Stomach (tissue), 4 donors: ENCODE measurements at regions not wholly inside any gene's neighbourhood (a gene's known extent, or its start where the extent isn't known, plus 50 kb on each side); places are given as distances from the start of the nearest gene placed in this dataset.

Experiments used
- EP300 ChIP-seq: sonication (generic); formaldehyde crosslinking; IDR thresholded peaks from one replicate; pipeline ENCODE4 v1.6.1; 2017; ENCODE audit warnings: antibody characterized with exemption
- TF ChIP-seq, protein P1 (sequence below), 7 experiments: fragments of 450-650 bp in 4 of 7; fragments of 200-600 bp in 3 of 7; sonication (generic) in 3 of 7; IDR thresholded peaks; one replicate each; pipeline ENCODE4 v1.5.1; 2016 to 2019; ENCODE audit warnings: antibody characterized with exemption in 7 of 7, control low read depth in 2 of 7, mild to moderate bottlenecking in 1 of 7

DNA sequence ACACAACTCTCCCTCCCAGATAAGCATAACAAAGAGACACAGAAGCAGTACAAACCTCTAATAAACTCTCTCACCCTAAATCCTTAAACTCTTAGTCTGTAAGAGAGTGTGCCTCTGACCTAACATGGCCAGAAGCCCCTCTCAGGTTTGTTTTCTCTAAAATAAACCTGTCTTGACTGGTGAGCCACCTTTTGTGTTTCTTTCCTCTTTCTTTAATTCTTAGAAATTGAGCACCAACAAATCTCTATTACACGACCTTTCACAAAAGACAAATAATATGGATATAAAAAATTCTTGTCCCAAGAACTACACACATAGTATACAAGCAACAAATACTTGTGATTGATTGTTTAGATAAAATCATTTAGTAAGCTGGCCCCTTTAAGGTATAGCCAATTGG lies 573.7 kb downstream of the EPHA5 start:
- TF ChIP-seq, protein P1, sequence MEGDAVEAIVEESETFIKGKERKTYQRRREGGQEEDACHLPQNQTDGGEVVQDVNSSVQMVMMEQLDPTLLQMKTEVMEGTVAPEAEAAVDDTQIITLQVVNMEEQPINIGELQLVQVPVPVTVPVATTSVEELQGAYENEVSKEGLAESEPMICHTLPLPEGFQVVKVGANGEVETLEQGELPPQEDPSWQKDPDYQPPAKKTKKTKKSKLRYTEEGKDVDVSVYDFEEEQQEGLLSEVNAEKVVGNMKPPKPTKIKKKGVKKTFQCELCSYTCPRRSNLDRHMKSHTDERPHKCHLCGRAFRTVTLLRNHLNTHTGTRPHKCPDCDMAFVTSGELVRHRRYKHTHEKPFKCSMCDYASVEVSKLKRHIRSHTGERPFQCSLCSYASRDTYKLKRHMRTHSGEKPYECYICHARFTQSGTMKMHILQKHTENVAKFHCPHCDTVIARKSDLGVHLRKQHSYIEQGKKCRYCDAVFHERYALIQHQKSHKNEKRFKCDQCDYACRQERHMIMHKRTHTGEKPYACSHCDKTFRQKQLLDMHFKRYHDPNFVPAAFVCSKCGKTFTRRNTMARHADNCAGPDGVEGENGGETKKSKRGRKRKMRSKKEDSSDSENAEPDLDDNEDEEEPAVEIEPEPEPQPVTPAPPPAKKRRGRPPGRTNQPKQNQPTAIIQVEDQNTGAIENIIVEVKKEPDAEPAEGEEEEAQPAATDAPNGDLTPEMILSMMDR (IDR thresholded peaks at IDR 0.05): no peak
- no peak for TF ChIP-seq EP300
